Endothelial cell (in vitro differentiated cells): ENCODE measurements at regions not wholly inside any gene's neighbourhood (a gene's known extent, or its start where the extent isn't known, plus 50 kb on each side); places are given as distances from the start of the nearest gene placed in this dataset.

ENCODE experiments used
- DNase-seq: peaks from one replicate; pipeline ENCODE4 v3.0.0; 2021; ENCODE audit warnings: low spot score
- H3K27ac Mint-ChIP-seq: one replicate; pipeline ENCODE4 v1.8.0; 2021; ENCODE audit warnings: mixed read lengths, inconsistent platforms; ENCODE audit not compliant: unreplicated experiment
- H3K27me3 Mint-ChIP-seq: one replicate; pipeline ENCODE4 v1.8.0; 2021; ENCODE audit warnings: mild to moderate bottlenecking, moderate library complexity, mixed read lengths, inconsistent platforms; ENCODE audit not compliant: unreplicated experiment
- H3K36me3 Mint-ChIP-seq: one replicate; pipeline ENCODE4 v1.8.0; 2021; ENCODE audit warnings: mild to moderate bottlenecking, low read depth, mixed read lengths, inconsistent platforms; ENCODE audit not compliant: unreplicated experiment
- H3K4me1 Mint-ChIP-seq: one replicate; pipeline ENCODE4 v1.8.0; 2021; ENCODE audit warnings: mild to moderate bottlenecking, mixed read lengths, inconsistent platforms; ENCODE audit not compliant: unreplicated experiment
- H3K4me3 Mint-ChIP-seq: one replicate; pipeline ENCODE4 v1.8.0; 2021; ENCODE audit warnings: mild to moderate bottlenecking, mixed read lengths, inconsistent platforms; ENCODE audit not compliant: unreplicated experiment
- H3K9me3 Mint-ChIP-seq: one replicate; pipeline ENCODE4 v1.8.0; 2021; ENCODE audit warnings: mixed read lengths, inconsistent platforms; ENCODE audit not compliant: unreplicated experiment
- CTCF ChIP-seq: fragments of 200-600 bp; sonication (generic); IDR thresholded peaks from one replicate; pipeline ENCODE4 v1.5.0; 2021; ENCODE audit warnings: antibody characterized with exemption; ENCODE audit not compliant: unreplicated experiment

- no peaks in the 10 kb centered on the region for H3K9me3 Mint-ChIP-seq
- peaks cover 4% of the 10 kb centered on the region for H3K36me3 Mint-ChIP-seq
- H3K27me3 Mint-ChIP-seq = peaks cover 2% of the 10 kb centered on the region
- DNase-seq = no peak
- no peak overlapping the region for H3K4me3 Mint-ChIP-seq
- H3K4me1 Mint-ChIP-seq = peaks cover 37% of the 10 kb centered on the region
- no peak overlapping the region for H3K27ac Mint-ChIP-seq
- no peak for TF ChIP-seq CTCF
Measured at GRCh38 chr12:105462831-105463230, 132.3 kb downstream of the C12orf75 start.

GRCh38 chr12:105464406-105464805, 133.9 kb downstream of the C12orf75 start:
- Mint-ChIP-seq H3K4me1 (peaks cover 34% of the 10 kb centered on the region), H3K36me3 (no peaks in the 10 kb centered on the region), H3K4me3 (no peak overlapping the region), H3K27me3 (no peaks in the 10 kb centered on the region), H3K9me3 (no peaks in the 10 kb centered on the region), H3K27ac (no peak overlapping the region)
- no peak for TF ChIP-seq CTCF
- no peak for DNase-seq

- Mint-ChIP-seq H3K36me3 (no peaks in the 10 kb centered on the region), H3K4me3 (no peak overlapping the region), H3K9me3 (no peaks in the 10 kb centered on the region), H3K27ac (peak overlapping the region; percentile 93), H3K4me1 (peaks cover 17% of the 10 kb centered on the region), H3K27me3 (no peaks in the 10 kb centered on the region)
- no peak for DNase-seq
- no peak for TF ChIP-seq CTCF
Measured at GRCh38 chr12:105466231-105466900, 135.9 kb downstream of the C12orf75 start.

GRCh38 chr12:105466901-105467598, 136.6 kb downstream of the C12orf75 start:
- H3K36me3 Mint-ChIP-seq = no peaks in the 10 kb centered on the region
- H3K9me3 Mint-ChIP-seq = no peaks in the 10 kb centered on the region
- H3K4me1 Mint-ChIP-seq = peaks cover 14% of the 10 kb centered on the region
- H3K4me3 Mint-ChIP-seq = no peak overlapping the region
- peak overlapping the region; percentile 93 for H3K27ac Mint-ChIP-seq
- no peak for DNase-seq
- H3K27me3 Mint-ChIP-seq = no peaks in the 10 kb centered on the region
- TF ChIP-seq CTCF = no peak

- peak overlapping the region; percentile 93 for H3K27ac Mint-ChIP-seq
- peak overlapping the region; percentile 13 for H3K4me3 Mint-ChIP-seq
- H3K36me3 Mint-ChIP-seq = no peaks in the 10 kb centered on the region
- peaks cover 10% of the 10 kb centered on the region for H3K4me1 Mint-ChIP-seq
- TF ChIP-seq CTCF = no peak
- H3K9me3 Mint-ChIP-seq = no peaks in the 10 kb centered on the region
- H3K27me3 Mint-ChIP-seq = no peaks in the 10 kb centered on the region
- no peak for DNase-seq
Measured at GRCh38 chr12:105467710-105468366, 137.3 kb downstream of the C12orf75 start.
